Heart right ventricle (tissue), 16 donors: ENCODE measurements at regions not wholly inside any gene's neighbourhood (a gene's known extent, or its start where the extent isn't known, plus 50 kb on each side); places are given as distances from the start of the nearest gene placed in this dataset.

Source experiments
- ATAC-seq, 8 donors: fragments of 200-7000 bp; cut with Tn5 transposase; one replicate each; pipeline ENCODE4 v1.9.1; 2020; ENCODE audit warnings: mild to moderate bottlenecking in 8 of 8, moderate library complexity in 8 of 8, moderate number of reproducible peaks in 1 of 8
- DNase-seq, 2 donors: peaks; one replicate each; pipeline ENCODE4 v3.0.0-alpha.2; 2020
- H3K27ac ChIP-seq, 10 donors: fragments of 200-600 bp; sonication (generic) in 2 of 10; one replicate each; pipeline versions ENCODE4 v1.5.0 to v1.8.0; 2020 to 2022; ENCODE audit warnings: mild to moderate bottlenecking in 3 of 10
- H3K27me3 ChIP-seq, 7 donors: fragments of 200-600 bp; one replicate each; pipeline ENCODE4 v1.8.0; 2021 to 2022; ENCODE audit warnings: mild to moderate bottlenecking in 2 of 7
- H3K36me3 ChIP-seq, 9 donors: fragments of 200-600 bp; sonication (generic) in 1 of 9; one replicate each; pipeline versions ENCODE4 v1.5.0 to v1.8.0; 2020 to 2022; ENCODE audit warnings: mild to moderate bottlenecking in 2 of 9
- H3K4me1 ChIP-seq, 9 donors: fragments of 200-600 bp; sonication (generic) in 1 of 9; one replicate each; pipeline versions ENCODE4 v1.5.0 to v1.8.0; 2020 to 2022; ENCODE audit warnings: mild to moderate bottlenecking in 4 of 9
- H3K4me3 ChIP-seq, 10 donors: fragments of 200-600 bp; sonication (generic) in 2 of 10; one replicate each; pipeline versions ENCODE4 v1.5.0 to v1.8.0; 2020 to 2022; ENCODE audit warnings: mild to moderate bottlenecking in 7 of 10, moderate library complexity in 2 of 10
- H3K9me3 ChIP-seq, 11 donors: fragments of 200-600 bp in 10 of 11; sonication (generic) in 2 of 11; one replicate each; pipeline versions ENCODE4 v1.5.0 to v1.8.0; 2013 to 2022; ENCODE audit warnings: mild to moderate bottlenecking in 2 of 11, control low read depth in 1 of 11, moderate library complexity in 1 of 11
- WGBS, 2 donors: extraction: QIAGEN DNeasy Blood & Tissue Kit; methylation state at CpG; one replicate each; pipeline ENCODE4 v1.1.7; 2013; ENCODE audit warnings: inconsistent platforms in 1 of 2; 5-methylcytosine and 5-hydroxymethylcytosine counted together
- intact Hi-C, 10 donors: fragments of 100-400 bp; cut with DNase I; formaldehyde crosslinking; loops; one replicate each; pipeline versions ENCODE4 v1.11.1 to v1.14.2; 2022
- TF ChIP-seq, protein P1 (sequence below), 9 donors: fragments of 200-600 bp; sonication (generic) in 2 of 9; IDR thresholded peaks; one replicate each; pipeline versions ENCODE4 v1.5.0 to v1.8.0; 2021 to 2022; ENCODE audit warnings: antibody characterized with exemption in 9 of 9, mild to moderate bottlenecking in 5 of 9, moderate library complexity in 1 of 9
- donor health status: Arrhythmogenic right ventricular cardiomyopathy.
- donor health status: ischemic (EF 13 %, LVEDD 7.1; RV severe dilation, severe dysfunction).
- donor health status: healthy with polysubstance abuse.
- donor health status: DM: no; HTN: yes; CAD: no.
- donor health status: DM: no; HTN: no; CAD: no.
- donor health status: ischemic (EF 25% LVEDD 6.9; RV normal size, moderate dysfunction).
- donor health status: ischemic (EF 25% LVEDD 5.7; RV mildly dilated, moderate dysfunction).
- donor health status: healthy.
- donor health status: DM: yes; HTN: yes; CAD: no.
- donor health status: Ischemic cardiomyopathy.
- donor health status: ischemic (EF 35%, LVEDD 5.7; RV mildly dilated, moderate dysfunction).
- donor health status: nonischemic (EF 11% LVEDD 7.7; RV severe dilation, severe dysfunction).
- donor health status: DM: yes; HTN: yes; CAD: no.
- donor health status: PGD.
- donor health status: ischemic (EF 29% LVEDD 5.4; RV normal size, mild dysfunction).
- donor health status: nonischemic (EF 23%, LVEDD 6.1; RV moderate dilation, normal function).

DNA sequence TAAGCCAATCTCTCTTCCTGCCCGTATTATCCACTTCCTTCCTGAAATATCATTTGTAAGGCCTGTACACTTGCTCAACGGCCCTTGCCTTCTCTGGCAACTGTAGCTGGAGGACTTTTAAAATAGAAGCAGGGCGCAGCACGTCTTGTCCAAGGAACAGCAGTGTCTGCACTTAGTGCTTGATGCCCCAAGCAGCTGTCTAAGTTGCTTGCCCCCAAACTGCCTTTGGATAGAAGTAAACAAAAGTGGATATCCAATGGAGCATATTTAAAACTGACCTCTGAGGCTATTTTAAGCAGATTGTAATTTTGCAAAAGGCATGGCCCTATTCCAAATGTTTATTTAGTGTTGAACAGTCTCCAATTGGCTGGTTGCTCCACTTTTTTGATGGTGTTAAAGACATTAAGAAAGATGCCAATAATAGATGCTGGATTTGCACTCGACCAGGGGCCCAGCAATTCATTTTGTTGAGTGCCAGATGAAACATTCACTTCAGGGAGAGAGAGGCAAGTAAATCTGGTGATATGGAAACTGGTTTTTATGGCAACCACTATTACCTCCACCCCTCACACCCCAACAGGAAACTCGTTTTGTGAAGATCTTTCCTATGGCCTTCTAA, 526.8 kb upstream of the TBL1XR1 start:
- no peaks in the 10 kb centered on the region for H3K9me3 ChIP-seq
- H3K27me3 ChIP-seq, result no peaks in the 10 kb centered on the region
- peaks cover 2 to 54% (median 40%) of the 10 kb centered on the region in 9 donors for H3K4me1 ChIP-seq
- WGBS, 2 donors, result 1 to 3% methylated on average over 6 of the region's 6 CpGs
- ATAC-seq (peak; percentile 84 to 98 (median 94)), DNase-seq (peak; percentile 46 to 71)
- no peak overlapping the region for H3K4me3 ChIP-seq
- peak overlapping the region; percentile 42 to 79 (median 64) for H3K27ac ChIP-seq
- H3K36me3 ChIP-seq, result no peaks in the 10 kb centered on the region
- intact Hi-C loops, result loop anchor here in 3 of 10 donors (2.0 to 10.0 kb wide), 4 partner anchors 199 to 527 kb away; partner anchors contain the start of gene TBL1XR1 (in 1 of the 3)
- TF ChIP-seq, protein P1, sequence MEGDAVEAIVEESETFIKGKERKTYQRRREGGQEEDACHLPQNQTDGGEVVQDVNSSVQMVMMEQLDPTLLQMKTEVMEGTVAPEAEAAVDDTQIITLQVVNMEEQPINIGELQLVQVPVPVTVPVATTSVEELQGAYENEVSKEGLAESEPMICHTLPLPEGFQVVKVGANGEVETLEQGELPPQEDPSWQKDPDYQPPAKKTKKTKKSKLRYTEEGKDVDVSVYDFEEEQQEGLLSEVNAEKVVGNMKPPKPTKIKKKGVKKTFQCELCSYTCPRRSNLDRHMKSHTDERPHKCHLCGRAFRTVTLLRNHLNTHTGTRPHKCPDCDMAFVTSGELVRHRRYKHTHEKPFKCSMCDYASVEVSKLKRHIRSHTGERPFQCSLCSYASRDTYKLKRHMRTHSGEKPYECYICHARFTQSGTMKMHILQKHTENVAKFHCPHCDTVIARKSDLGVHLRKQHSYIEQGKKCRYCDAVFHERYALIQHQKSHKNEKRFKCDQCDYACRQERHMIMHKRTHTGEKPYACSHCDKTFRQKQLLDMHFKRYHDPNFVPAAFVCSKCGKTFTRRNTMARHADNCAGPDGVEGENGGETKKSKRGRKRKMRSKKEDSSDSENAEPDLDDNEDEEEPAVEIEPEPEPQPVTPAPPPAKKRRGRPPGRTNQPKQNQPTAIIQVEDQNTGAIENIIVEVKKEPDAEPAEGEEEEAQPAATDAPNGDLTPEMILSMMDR (IDR thresholded peaks at IDR 0.05), result no peak

DNA sequence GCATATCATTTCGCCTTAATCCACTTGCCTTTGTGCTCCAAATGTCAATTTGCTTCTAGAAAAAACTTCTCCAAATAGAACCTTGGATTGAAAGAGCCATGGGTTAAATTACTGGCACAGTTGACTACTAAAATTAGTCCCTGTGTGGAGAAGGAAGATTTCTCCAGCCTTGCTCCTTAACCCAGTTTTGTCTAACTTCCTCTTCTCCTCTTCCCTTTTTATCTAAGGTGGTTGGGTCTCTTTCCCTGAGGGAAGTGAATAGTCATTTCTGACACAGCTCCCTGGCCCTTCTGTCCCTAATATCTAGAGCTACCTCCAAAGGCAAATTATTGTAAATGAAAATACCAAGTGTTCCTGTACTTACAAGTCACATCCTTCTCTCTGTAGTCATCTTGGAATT, 527.9 kb upstream of the TBL1XR1 start:
- TF ChIP-seq, protein P1 (IDR thresholded peaks at IDR 0.05), result no peak
- intact Hi-C loops, result loop anchor here in 2 of 10 donors (2.0 to 10.0 kb wide), 3 partner anchors 47 to 528 kb away; partner anchors contain the start of gene TBL1XR1 (in 1 of the 2)
- H3K27ac ChIP-seq, result peak overlapping the region; percentile 42 to 79 (median 64)
- peaks cover 2 to 63% (median 47%) of the 10 kb centered on the region in 9 donors for H3K4me1 ChIP-seq
- no peak overlapping the region for H3K4me3 ChIP-seq
- H3K36me3 ChIP-seq, result no peaks in the 10 kb centered on the region
- ATAC-seq (no peak), DNase-seq (no peak)
- H3K27me3 ChIP-seq, result no peaks in the 10 kb centered on the region
- WGBS, 2 donors, result 83 to 97% methylated on average over 1 of the region's 1 CpG
- H3K9me3 ChIP-seq, result no peaks in the 10 kb centered on the region

DNA sequence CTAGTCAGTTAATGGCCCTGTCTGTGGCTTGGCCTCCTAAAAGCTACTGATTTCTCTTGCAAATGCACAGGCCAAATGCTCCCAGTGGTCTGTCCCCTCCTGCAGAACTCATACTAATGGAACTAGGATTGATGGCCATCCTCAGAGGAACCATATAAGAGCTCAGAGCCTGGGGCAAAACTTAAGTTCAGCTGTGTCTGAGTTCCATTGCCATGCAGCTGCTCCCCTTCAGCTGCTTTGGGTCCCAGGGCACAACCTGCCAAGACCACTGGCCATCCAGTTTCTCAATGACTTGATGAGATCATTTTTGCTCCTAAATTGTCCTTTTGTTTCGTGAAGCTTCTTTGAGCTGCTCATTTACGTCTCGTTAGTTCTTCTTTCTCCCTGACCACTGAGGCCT, 529.5 kb upstream of the TBL1XR1 start:
- no peak for ATAC-seq
- no peak overlapping the region for H3K27ac ChIP-seq
- no peak for DNase-seq
- H3K9me3 ChIP-seq, result no peaks in the 10 kb centered on the region
- 92 to 95% methylated on average over 3 of the region's 3 CpGs for WGBS, 2 donors
- intact Hi-C loops, result loop anchor here in 2 of 10 donors (5.0 to 10.0 kb wide), 2 partner anchors 45 to 202 kb away; no protein-coding TSS in a partner anchor
- no peaks in the 10 kb centered on the region for H3K27me3 ChIP-seq
- peaks cover 2 to 66% (median 46%) of the 10 kb centered on the region in 9 donors for H3K4me1 ChIP-seq
- no peak overlapping the region for H3K4me3 ChIP-seq
- TF ChIP-seq, protein P1 (IDR thresholded peaks at IDR 0.05), result no peak
- no peaks in the 10 kb centered on the region for H3K36me3 ChIP-seq

GRCh38 chr3:177729956-177730681, 532.8 kb upstream of the TBL1XR1 start:
- WGBS, 2 donors, result 60 to 72% methylated on average over 14 of the region's 14 CpGs
- no peaks in the 10 kb centered on the region for H3K27me3 ChIP-seq
- H3K4me3 ChIP-seq, result no peak overlapping the region
- DNase-seq (peak; percentile 41 to 69), ATAC-seq (peak; percentile 85 to 93 (median 88))
- peaks cover 0 to 37% (median 15%) of the 10 kb centered on the region in 9 donors for H3K4me1 ChIP-seq
- intact Hi-C loops, result loop anchor here in 3 of 10 donors (5.0 to 10.0 kb wide), 3 partner anchors 42 to 655 kb away; no protein-coding TSS in a partner anchor
- H3K9me3 ChIP-seq, result no peaks in the 10 kb centered on the region
- H3K36me3 ChIP-seq, result no peaks in the 10 kb centered on the region
- TF ChIP-seq, protein P1 (IDR thresholded peaks at IDR 0.05), result no peak
- H3K27ac ChIP-seq, result peak overlapping the region in 6 of 10 donors; percentile 11 to 59 (median 33)
